ENCODE measurements at regions not wholly inside any gene's neighbourhood (a gene's known extent, or its start where the extent isn't known, plus 50 kb on each side); places are given as distances from the start of the nearest gene placed in this dataset.

DNA sequence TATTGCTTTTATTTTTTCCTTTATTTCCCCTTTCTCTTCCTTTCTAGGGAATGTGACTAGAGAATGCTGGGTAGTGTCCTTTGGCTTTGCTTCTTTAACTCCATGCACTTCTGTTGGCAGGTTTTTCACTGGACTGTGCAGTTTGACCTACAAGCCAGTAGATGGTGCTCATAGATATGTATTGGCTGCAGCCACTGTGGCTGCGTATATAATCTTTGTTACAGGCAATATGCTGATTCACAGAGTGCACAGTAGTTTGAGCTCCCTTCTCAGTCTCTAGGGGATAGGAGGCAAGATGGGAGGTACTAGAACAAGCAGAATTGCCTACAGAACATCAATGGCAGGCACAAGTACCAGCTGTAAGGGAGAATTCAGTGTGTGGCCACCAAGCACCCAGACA is 503.5 kb downstream of the LRFN5 start:
- Histone ChIP-seq H3K27me3 (no peaks in the 10 kb centered on the region), H3K9me3 (no peaks in the 10 kb centered on the region), H3K4me1 (no peaks in the 10 kb centered on the region), H3K36me3 (no peaks in the 10 kb centered on the region), H3K4me3 (replicated peaks in 1 of 3) (no peak overlapping the region), H3K27ac (no peak overlapping the region)
- 65 to 67% methylated on average over 1 of the region's 1 CpG for WGBS, 2 donors
- TF ChIP-seq, protein P1, sequence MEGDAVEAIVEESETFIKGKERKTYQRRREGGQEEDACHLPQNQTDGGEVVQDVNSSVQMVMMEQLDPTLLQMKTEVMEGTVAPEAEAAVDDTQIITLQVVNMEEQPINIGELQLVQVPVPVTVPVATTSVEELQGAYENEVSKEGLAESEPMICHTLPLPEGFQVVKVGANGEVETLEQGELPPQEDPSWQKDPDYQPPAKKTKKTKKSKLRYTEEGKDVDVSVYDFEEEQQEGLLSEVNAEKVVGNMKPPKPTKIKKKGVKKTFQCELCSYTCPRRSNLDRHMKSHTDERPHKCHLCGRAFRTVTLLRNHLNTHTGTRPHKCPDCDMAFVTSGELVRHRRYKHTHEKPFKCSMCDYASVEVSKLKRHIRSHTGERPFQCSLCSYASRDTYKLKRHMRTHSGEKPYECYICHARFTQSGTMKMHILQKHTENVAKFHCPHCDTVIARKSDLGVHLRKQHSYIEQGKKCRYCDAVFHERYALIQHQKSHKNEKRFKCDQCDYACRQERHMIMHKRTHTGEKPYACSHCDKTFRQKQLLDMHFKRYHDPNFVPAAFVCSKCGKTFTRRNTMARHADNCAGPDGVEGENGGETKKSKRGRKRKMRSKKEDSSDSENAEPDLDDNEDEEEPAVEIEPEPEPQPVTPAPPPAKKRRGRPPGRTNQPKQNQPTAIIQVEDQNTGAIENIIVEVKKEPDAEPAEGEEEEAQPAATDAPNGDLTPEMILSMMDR (IDR thresholded peaks at IDR 0.05), result peak in 1 of 6 experiments; percentile 13
- no peak for TF ChIP-seq POLR2A (IDR thresholded peaks at IDR 0.05)
- DNase-seq, result no peak
- intact Hi-C loops (cut with DNase I), result no loop called here

GRCh38 chr14:42095155-42095554 is 488.5 kb downstream of the LRFN5 start:
- peak in 1 of 2 donors; percentile 6 for DNase-seq
- no peaks in the 10 kb centered on the region for H3K36me3 ChIP-seq
- no peak overlapping the region for H3K27ac ChIP-seq
- H3K4me3 ChIP-seq (replicated peaks in 1 of 3), result no peak overlapping the region
- WGBS, 2 donors, result 84 to 89% methylated on average over 1 to 2 of the region's 2 CpGs
- TF ChIP-seq POLR2A (IDR thresholded peaks at IDR 0.05), result no peak
- TF ChIP-seq, protein P1 (IDR thresholded peaks at IDR 0.05), result no peak
- intact Hi-C loops (cut with DNase I), result no loop called here
- no peaks in the 10 kb centered on the region for H3K9me3 ChIP-seq
- H3K27me3 ChIP-seq, result no peaks in the 10 kb centered on the region
- H3K4me1 ChIP-seq, result no peaks in the 10 kb centered on the region

DNA sequence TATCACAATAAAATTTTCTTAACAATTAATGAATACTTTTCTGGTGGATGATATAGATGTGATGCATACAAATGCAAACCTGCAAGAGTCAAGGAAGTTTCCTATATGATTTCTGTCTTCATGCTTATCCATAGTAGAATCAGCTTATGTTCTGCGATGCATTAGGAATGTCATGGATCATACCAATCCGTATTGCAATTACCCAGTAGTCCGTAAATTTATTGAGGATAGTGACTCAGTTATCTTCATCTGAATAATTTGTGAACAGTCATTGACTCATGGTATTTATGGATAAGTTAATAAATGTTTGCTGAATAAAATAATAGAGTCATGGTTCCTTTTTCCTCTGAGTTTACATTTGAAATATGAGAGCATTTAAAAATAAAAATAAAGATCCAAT is 483.4 kb downstream of the LRFN5 start:
- TF ChIP-seq POLR2A (IDR thresholded peaks at IDR 0.05), result no peak
- Histone ChIP-seq H3K36me3 (no peaks in the 10 kb centered on the region), H3K4me1 (no peaks in the 10 kb centered on the region), H3K27ac (no peak overlapping the region), H3K9me3 (no peaks in the 10 kb centered on the region), H3K27me3 (no peaks in the 10 kb centered on the region), H3K4me3 (replicated peaks in 1 of 3) (no peak overlapping the region)
- intact Hi-C loops (cut with DNase I), result no loop called here
- whole genome bisulfite sequencing, 2 donors, result 85 to 94% methylated on average over 3 of the region's 3 CpGs
- no peak for DNase-seq

DNA sequence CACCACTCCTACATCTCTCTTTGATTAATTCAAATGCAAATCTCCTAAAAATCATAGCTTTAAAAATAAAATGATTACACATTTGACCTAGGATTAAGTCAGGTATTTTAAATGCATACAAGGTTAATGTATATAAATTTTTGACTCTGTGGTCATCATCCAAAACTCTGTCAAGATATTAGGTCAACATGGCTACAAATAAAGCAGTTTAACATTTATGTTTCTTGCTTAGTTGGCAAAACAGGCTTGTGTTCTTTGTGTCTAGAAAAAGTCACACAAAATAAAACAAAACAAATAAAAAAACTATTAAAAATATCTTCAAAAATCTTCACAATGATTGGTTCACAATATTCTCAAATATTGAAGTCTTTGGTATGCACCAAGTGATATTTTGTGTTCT is 473.2 kb downstream of the LRFN5 start:
- DNase-seq, result no peak
- TF ChIP-seq, protein P1 (IDR thresholded peaks at IDR 0.05), result no peak
- TF ChIP-seq POLR2A (IDR thresholded peaks at IDR 0.05), result no peak
- H3K27me3 ChIP-seq, result no peaks in the 10 kb centered on the region

GRCh38 chr14:42078345-42078744 is 471.7 kb downstream of the LRFN5 start:
- TF ChIP-seq POLR2A (IDR thresholded peaks at IDR 0.05), result no peak
- TF ChIP-seq, protein P1 (IDR thresholded peaks at IDR 0.05), result no peak

More for the DNA sequence above, 473.2 kb downstream of the LRFN5 start:
- H3K4me1 ChIP-seq, result no peaks in the 10 kb centered on the region
- no peak overlapping the region for H3K4me3 ChIP-seq (replicated peaks in 1 of 3)
- H3K27ac ChIP-seq, result no peak overlapping the region
- no peaks in the 10 kb centered on the region for H3K36me3 ChIP-seq
- intact Hi-C loops (cut with DNase I), result no loop called here
- no peaks in the 10 kb centered on the region for H3K9me3 ChIP-seq

GRCh38 chr14:42070031-42070430 is 463.4 kb downstream of the LRFN5 start:
- H3K27me3 ChIP-seq, result no peaks in the 10 kb centered on the region
- intact Hi-C loops (cut with DNase I), result no loop called here
- H3K27ac ChIP-seq, result no peak overlapping the region
- TF ChIP-seq POLR2A (IDR thresholded peaks at IDR 0.05), result no peak
- TF ChIP-seq, protein P1 (IDR thresholded peaks at IDR 0.05), result no peak
- no peak for DNase-seq
- no peaks in the 10 kb centered on the region for H3K4me1 ChIP-seq
- H3K9me3 ChIP-seq, result no peaks in the 10 kb centered on the region
- H3K4me3 ChIP-seq (replicated peaks in 1 of 3), result no peak overlapping the region
- 77 to 82% methylated on average over 3 of the region's 3 CpGs for WGBS, 2 donors
- no peaks in the 10 kb centered on the region for H3K36me3 ChIP-seq

More at GRCh38 chr14:42078345-42078744, 471.7 kb downstream of the LRFN5 start:
- H3K4me1 ChIP-seq, result no peaks in the 10 kb centered on the region
- H3K36me3 ChIP-seq, result no peaks in the 10 kb centered on the region
- no peak overlapping the region for H3K27ac ChIP-seq
- H3K4me3 ChIP-seq (replicated peaks in 1 of 3), result no peak overlapping the region
- no peaks in the 10 kb centered on the region for H3K9me3 ChIP-seq
- whole genome bisulfite sequencing, 2 donors, result 79 to 85% methylated on average over 2 of the region's 2 CpGs
- intact Hi-C loops (cut with DNase I), result no loop called here
- no peaks in the 10 kb centered on the region for H3K27me3 ChIP-seq
- no peak for DNase-seq

All from thyroid gland (tissue), 4 donors.